Stimulated activated CD4-positive, alpha-beta T cell treated with anti-CD3 and anti-CD28 coated beads, Interleukin-12 subunit alpha, Interleukin-12 subunit beta, amount 100 ng/mL, for 4 hours (primary cell): ENCODE measurements at regions not wholly inside any gene's neighbourhood (a gene's known extent, or its start where the extent isn't known, plus 50 kb on each side); places are given as distances from the start of the nearest gene placed in this dataset.
"Not testable (repeated sequence)": the region's sequence is repeated elsewhere in the genome, so short reads cannot be mapped to it uniquely, and the experiment has no call there.

Experiments
- DNase-seq: peaks from one replicate; pipeline ENCODE4 v3.0.0-alpha.2; 2020

- DNase-seq, result not testable (repeated sequence)
These were observed 54.7 kb upstream of the E2F3 start for GRCh38 chr6:20346948-20347347.

- DNase-seq, result no peak
These were observed 53.6 kb upstream of the E2F3 start for GRCh38 chr6:20348041-20348440.

- DNase-seq, result no peak
These were observed 52.5 kb upstream of the E2F3 start for GRCh38 chr6:20349225-20349624.

GRCh38 chr6:20350215-20350614 lies 51.5 kb upstream of the E2F3 start:
- no peak for DNase-seq

- DNase-seq, result no peak
These were observed 50.1 kb upstream of the E2F3 start for GRCh38 chr6:20351534-20351933.
